PC-9 (cell line): ENCODE measurements at regions not wholly inside any gene's neighbourhood (a gene's known extent, or its start where the extent isn't known, plus 50 kb on each side); places are given as distances from the start of the nearest gene placed in this dataset.

Source experiments
- BruUV-seq: library from RNA; stranded (reverse); fragments of 400-500 nt; replicated peaks from 2 replicates; lab custom pipeline; 2021; lab: Mats Ljungman, UMichigan
- CTCF ChIA-PET: fragments of 300-600 bp; sonication (Branson Sonifier 250); formaldehyde crosslinking; loops from one replicate; lab custom pipeline; 2022; ENCODE audit warnings: antibody characterized with exemption; lab: Charles Lee
- POLR2A ChIA-PET: fragments of 300-600 bp; sonication (Branson Sonifier 250); formaldehyde crosslinking; loops from one replicate; lab custom pipeline; 2022; ENCODE audit warnings: antibody characterized with exemption; ENCODE audit not compliant: unreplicated experiment; lab: Charles Lee
- DNase-seq, 2 experiments: peaks; one replicate each; pipeline versions ENCODE4 v3.0.0 to v3.0.0-alpha.2; 2015 to 2022; ENCODE audit warnings: mixed read lengths in 1 of 2
- H2AFZ ChIP-seq: fragments of 200-600 bp; sonication (generic); 2 replicates; pipeline ENCODE4 v1.8.1; 2017; ENCODE audit warnings: antibody characterized with exemption
- H3F3A ChIP-seq: fragments of 200-600 bp; sonication (generic); 2 replicates; pipeline ENCODE4 v1.8.1; 2017; ENCODE audit warnings: antibody characterized with exemption, mild to moderate bottlenecking, low read depth; ENCODE audit not compliant: insufficient read depth
- H3K27ac ChIP-seq: fragments of 200-600 bp; sonication (generic); 2 replicates; pipeline ENCODE4 v1.6.1; 2016; ENCODE audit warnings: mixed run types
- H3K27me3 ChIP-seq: fragments of 200-600 bp; sonication (generic); 2 replicates; pipeline ENCODE4 v1.6.1; 2016; ENCODE audit warnings: low read depth, mixed run types; ENCODE audit not compliant: insufficient read depth
- H3K36me3 ChIP-seq: fragments of 200-600 bp; sonication (generic); 2 replicates; pipeline ENCODE4 v1.6.1; 2016; ENCODE audit warnings: low read depth, mixed run types
- H3K4me1 ChIP-seq: fragments of 200-600 bp; sonication (generic); replicated peaks from 2 replicates; pipeline ENCODE4 v1.6.1; 2016; ENCODE audit warnings: mixed run types; ENCODE audit not compliant: insufficient read depth
- H3K4me2 ChIP-seq: fragments of 200-600 bp; sonication (generic); 2 replicates; pipeline ENCODE4 v1.6.1; 2017; ENCODE audit warnings: mixed run types
- H3K4me3 ChIP-seq: fragments of 200-600 bp; sonication (generic); 2 replicates; pipeline ENCODE4 v1.6.1; 2016; ENCODE audit warnings: mixed run types
- H3K79me2 ChIP-seq: fragments of 200-600 bp; sonication (generic); 2 replicates; pipeline ENCODE4 v1.6.1; 2017; ENCODE audit warnings: low read depth, mixed run types
- H3K9me2 ChIP-seq: fragments of 200-600 bp; sonication (generic); 2 replicates; pipeline ENCODE4 v1.8.1; 2017; ENCODE audit warnings: mild to moderate bottlenecking; ENCODE audit not compliant: insufficient read depth
- H3K9me3 ChIP-seq: fragments of 200-600 bp; sonication (generic); 2 replicates; pipeline ENCODE4 v1.8.1; 2016; ENCODE audit warnings: low read depth; ENCODE audit not compliant: insufficient read depth
- H4K20me1 ChIP-seq: fragments of 200-600 bp; sonication (generic); 2 replicates; pipeline ENCODE4 v1.8.1; 2017; ENCODE audit not compliant: insufficient read depth
- CTCF ChIP-seq: fragments of 200-600 bp; sonication (generic); conservative IDR thresholded peaks from 2 replicates; pipeline ENCODE4 v1.6.1; 2017; ENCODE audit warnings: mixed run types, antibody characterized with exemption, mild to moderate bottlenecking, moderate library complexity
- EZH2 ChIP-seq: fragments of 200-600 bp; sonication (generic); IDR thresholded peaks from 2 replicates; pipeline ENCODE4 v1.8.0; 2017; ENCODE audit warnings: antibody characterized with exemption, low read depth
- intact Hi-C: fragments of 100-400 bp; cut with micrococcal nuclease; formaldehyde crosslinking; loops from one replicate; pipeline ENCODE4 v1.10.0; 2022; ENCODE audit not compliant: unreplicated experiment

GRCh38 chr2:22944143-22944542, 440.8 kb upstream of the KLHL29 start:
- POLR2A ChIA-PET: no interaction called here
- H3K27me3 ChIP-seq: 0 out of 2 replicates have a peak, but pooled peaks cover 3% of the 10 kb centered on the region
- no peak overlapping the region for H2AFZ ChIP-seq
- no peaks in the 10 kb centered on the region for H3K9me3 ChIP-seq
- no peak overlapping the region for H3K4me3 ChIP-seq
- intact Hi-C loops: no loop called here
- TF ChIP-seq CTCF (no peak), EZH2 (no peak)
- no peaks in the 10 kb centered on the region for H3K9me2 ChIP-seq
- H4K20me1 ChIP-seq: no peaks in the 10 kb centered on the region
- no peaks in the 10 kb centered on the region for H3K4me1 ChIP-seq
- H3K79me2 ChIP-seq: no peaks in the 10 kb centered on the region
- no peak overlapping the region for H3K27ac ChIP-seq
- no peak overlapping the region for H3K4me2 ChIP-seq
- no peak for DNase-seq
- no peaks in the 10 kb centered on the region for H3K36me3 ChIP-seq
- CTCF ChIA-PET: no interaction called here
- no TSS peak for BruUV-seq
- H3F3A ChIP-seq: no peaks in the 10 kb centered on the region

GRCh38 chr2:22946553-22946952, 438.4 kb upstream of the KLHL29 start:
- Histone ChIP-seq H3K36me3 (no peaks in the 10 kb centered on the region), H3F3A (no peaks in the 10 kb centered on the region), H3K4me3 (no peak overlapping the region), H3K4me2 (no peak overlapping the region), H2AFZ (no peak overlapping the region), H3K79me2 (no peaks in the 10 kb centered on the region), H3K27me3 (0 out of 2 replicates have a peak, but pooled peaks cover 3% of the 10 kb centered on the region), H3K4me1 (no peaks in the 10 kb centered on the region), H3K9me2 (no peaks in the 10 kb centered on the region), H3K27ac (no peak overlapping the region), H3K9me3 (no peaks in the 10 kb centered on the region), H4K20me1 (no peaks in the 10 kb centered on the region)
- no TSS peak for BruUV-seq
- CTCF ChIA-PET: no interaction called here
- intact Hi-C loops: no loop called here
- TF ChIP-seq CTCF (no peak), EZH2 (no peak)
- DNase-seq: no peak
- POLR2A ChIA-PET: no interaction called here

- no TSS peak for BruUV-seq
- Histone ChIP-seq H2AFZ (no peak overlapping the region), H3K27me3 (peaks cover 5% of the 10 kb centered on the region; the same call in 1 of the 2 replicates), H3F3A (no peaks in the 10 kb centered on the region), H3K4me3 (no peak overlapping the region), H3K36me3 (no peaks in the 10 kb centered on the region), H3K9me3 (no peaks in the 10 kb centered on the region), H3K4me2 (no peak overlapping the region), H3K27ac (no peak overlapping the region), H3K79me2 (no peaks in the 10 kb centered on the region), H3K9me2 (no peaks in the 10 kb centered on the region), H4K20me1 (no peaks in the 10 kb centered on the region), H3K4me1 (no peaks in the 10 kb centered on the region)
- ChIA-PET CTCF (interaction anchor here (0.6 kb wide), 1 partner anchor 9 kb away, joined by 18 read pairs; no protein-coding TSS in a partner anchor), POLR2A (no interaction called here)
- TF ChIP-seq CTCF: no peak
- no peak for TF ChIP-seq EZH2
- no peak for DNase-seq
- intact Hi-C loops: no loop called here
Measured at GRCh38 chr2:22947741-22948140, 437.2 kb upstream of the KLHL29 start.
